Right atrium auricular region (tissue), 2 donors: ENCODE measurements at regions not wholly inside any gene's neighbourhood (a gene's known extent, or its start where the extent isn't known, plus 50 kb on each side); places are given as distances from the start of the nearest gene placed in this dataset.

Experiments
- DNase-seq: peaks from one replicate; pipeline ENCODE4 v3.0.0-alpha.2; 2019; ENCODE audit warnings: low spot score
- H3K27ac ChIP-seq, 2 donors: fragments of 200-600 bp; sonication (generic); 1 replicate in 1 of 2; 2 replicates in 1 of 2; pipeline ENCODE4 v1.5.1; 2016 to 2019
- H3K27me3 ChIP-seq, 2 donors: fragments of 200-600 bp; sonication (generic); one replicate each; pipeline versions ENCODE4 v1.5.1 to v1.6.0; 2017 to 2019
- H3K36me3 ChIP-seq: fragments of 200-600 bp; sonication (generic); one replicate; pipeline ENCODE4 v1.5.1; 2016
- H3K4me1 ChIP-seq, 2 donors: fragments of 200-600 bp; sonication (generic); one replicate each; pipeline versions ENCODE4 v1.5.1 to v1.6.0; 2017 to 2019
- H3K4me3 ChIP-seq, 2 donors: fragments of 200-600 bp; sonication (generic); 1 replicate in 1 of 2; 2 replicates in 1 of 2; pipeline ENCODE4 v1.5.1; 2017 to 2019; ENCODE audit warnings: mild to moderate bottlenecking in 1 of 2, moderate library complexity in 1 of 2
- H3K9me3 ChIP-seq, 2 donors: fragments of 200-600 bp; sonication (generic); one replicate each; pipeline ENCODE4 v1.5.1; 2019
- TF ChIP-seq, protein P1 (sequence below), 2 donors: fragments of 200-600 bp; sonication (generic); IDR thresholded peaks; one replicate each; pipeline ENCODE4 v1.5.1; 2019; ENCODE audit warnings: antibody characterized with exemption in 2 of 2

DNA sequence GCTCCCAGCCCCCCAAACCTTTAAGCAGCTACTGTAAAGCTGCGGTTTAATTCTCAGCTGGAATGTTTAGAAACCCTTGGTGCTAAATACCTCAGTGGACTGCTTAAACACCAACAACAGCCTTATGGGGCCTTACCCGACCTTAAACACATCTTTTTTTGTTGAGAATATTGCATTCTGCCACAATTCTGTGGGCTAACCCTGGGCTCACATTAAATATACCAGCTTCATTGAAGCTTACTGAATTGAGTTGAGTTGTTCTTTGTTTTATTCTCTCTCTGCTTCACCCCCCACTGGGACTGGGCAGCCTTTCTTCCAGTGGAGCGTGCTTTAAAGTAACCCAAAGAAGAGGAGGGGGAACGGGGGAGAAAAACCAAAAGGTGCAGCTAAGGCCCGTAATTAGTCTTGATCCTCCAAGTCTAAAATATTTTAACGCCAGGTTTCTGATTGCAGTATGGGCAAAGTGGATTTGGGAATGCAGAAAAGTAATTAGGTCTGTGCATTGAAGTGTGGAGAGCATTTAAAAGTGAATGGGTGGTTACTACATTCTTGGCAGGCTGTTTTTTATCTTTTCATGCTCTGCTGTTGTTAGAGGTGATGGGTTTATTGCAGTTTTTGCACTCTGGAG is 281.2 kb downstream of the NR2F1-AS1 start:
- no peak overlapping the region for H3K4me3 ChIP-seq
- H3K27ac ChIP-seq = no peak overlapping the region
- DNase-seq = no peak
- no peaks in the 10 kb centered on the region for H3K4me1 ChIP-seq
- TF ChIP-seq, protein P1, sequence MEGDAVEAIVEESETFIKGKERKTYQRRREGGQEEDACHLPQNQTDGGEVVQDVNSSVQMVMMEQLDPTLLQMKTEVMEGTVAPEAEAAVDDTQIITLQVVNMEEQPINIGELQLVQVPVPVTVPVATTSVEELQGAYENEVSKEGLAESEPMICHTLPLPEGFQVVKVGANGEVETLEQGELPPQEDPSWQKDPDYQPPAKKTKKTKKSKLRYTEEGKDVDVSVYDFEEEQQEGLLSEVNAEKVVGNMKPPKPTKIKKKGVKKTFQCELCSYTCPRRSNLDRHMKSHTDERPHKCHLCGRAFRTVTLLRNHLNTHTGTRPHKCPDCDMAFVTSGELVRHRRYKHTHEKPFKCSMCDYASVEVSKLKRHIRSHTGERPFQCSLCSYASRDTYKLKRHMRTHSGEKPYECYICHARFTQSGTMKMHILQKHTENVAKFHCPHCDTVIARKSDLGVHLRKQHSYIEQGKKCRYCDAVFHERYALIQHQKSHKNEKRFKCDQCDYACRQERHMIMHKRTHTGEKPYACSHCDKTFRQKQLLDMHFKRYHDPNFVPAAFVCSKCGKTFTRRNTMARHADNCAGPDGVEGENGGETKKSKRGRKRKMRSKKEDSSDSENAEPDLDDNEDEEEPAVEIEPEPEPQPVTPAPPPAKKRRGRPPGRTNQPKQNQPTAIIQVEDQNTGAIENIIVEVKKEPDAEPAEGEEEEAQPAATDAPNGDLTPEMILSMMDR (IDR thresholded peaks at IDR 0.05) = no peak
- H3K27me3 ChIP-seq = no peaks in the 10 kb centered on the region
- H3K36me3 ChIP-seq = no peaks in the 10 kb centered on the region
- no peaks in the 10 kb centered on the region for H3K9me3 ChIP-seq

DNA sequence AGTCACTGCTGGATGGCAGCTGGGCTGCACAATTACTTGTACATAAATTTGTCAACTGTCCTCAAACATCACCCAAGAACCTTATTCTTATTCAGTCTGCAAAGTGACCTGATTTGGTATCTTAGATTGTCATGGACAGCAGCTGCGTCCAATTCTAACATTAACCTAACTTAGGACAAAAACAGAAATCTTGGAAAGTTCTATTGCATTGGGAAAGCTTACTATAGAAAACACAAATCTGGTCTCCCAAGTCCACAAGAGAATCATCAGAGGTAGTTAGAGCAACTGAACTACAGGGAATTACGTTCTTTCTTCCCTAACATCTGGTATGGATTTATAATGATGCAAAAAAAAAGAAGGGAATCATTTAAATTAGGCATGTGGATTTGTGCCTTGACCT is 283.9 kb downstream of the NR2F1-AS1 start:
- Histone ChIP-seq H3K27ac (no peak overlapping the region), H3K9me3 (no peaks in the 10 kb centered on the region), H3K36me3 (no peaks in the 10 kb centered on the region), H3K27me3 (no peaks in the 10 kb centered on the region), H3K4me1 (no peaks in the 10 kb centered on the region), H3K4me3 (no peak overlapping the region)
- TF ChIP-seq, protein P1 (IDR thresholded peaks at IDR 0.05) = no peak
- no peak for DNase-seq

DNA sequence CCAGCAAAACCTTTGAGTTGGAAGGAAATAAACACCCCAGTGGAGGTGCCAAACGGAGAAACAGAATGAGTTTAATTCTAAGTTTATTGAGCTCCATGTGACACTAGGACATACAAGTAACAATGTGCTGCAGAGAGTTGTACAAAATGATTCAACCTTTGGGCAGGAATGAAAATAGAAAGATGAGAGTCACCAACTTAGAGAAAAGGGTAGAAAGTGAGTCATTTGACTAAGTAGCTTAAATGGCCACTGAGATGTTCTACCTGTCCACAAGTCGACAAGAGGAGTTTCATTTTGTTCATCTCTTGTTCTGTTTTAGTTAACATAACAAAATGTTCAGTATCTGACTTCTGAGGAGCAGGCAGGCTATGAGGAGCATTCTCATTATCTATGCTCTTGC is 284.7 kb downstream of the NR2F1-AS1 start:
- TF ChIP-seq, protein P1 (IDR thresholded peaks at IDR 0.05) = no peak
- H3K4me1 ChIP-seq = no peaks in the 10 kb centered on the region
- H3K27ac ChIP-seq = no peak overlapping the region
- H3K4me3 ChIP-seq = no peak overlapping the region
- H3K9me3 ChIP-seq = no peaks in the 10 kb centered on the region
- no peak for DNase-seq
- no peaks in the 10 kb centered on the region for H3K27me3 ChIP-seq
- no peaks in the 10 kb centered on the region for H3K36me3 ChIP-seq

DNA sequence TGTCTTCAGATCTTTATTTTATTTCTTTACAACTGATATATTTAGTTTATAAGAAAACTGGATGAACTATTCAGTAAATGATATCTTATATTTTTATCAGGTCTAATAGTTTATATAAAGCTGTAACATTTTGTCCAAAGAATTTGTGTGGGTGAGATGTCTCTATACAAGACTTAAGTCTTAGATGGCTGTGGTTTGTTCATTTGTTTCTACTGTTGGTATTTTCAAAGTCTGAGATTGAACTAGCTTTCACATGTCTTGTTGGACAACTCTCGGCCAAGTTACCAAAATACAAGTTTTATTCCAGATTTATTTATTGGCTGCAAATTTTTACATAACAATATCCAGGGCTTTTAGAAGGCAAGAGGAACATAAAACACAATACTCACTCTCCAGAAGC is 286.0 kb downstream of the NR2F1-AS1 start:
- Histone ChIP-seq H3K27me3 (no peaks in the 10 kb centered on the region), H3K4me1 (no peaks in the 10 kb centered on the region), H3K27ac (no peak overlapping the region), H3K36me3 (no peaks in the 10 kb centered on the region), H3K9me3 (no peaks in the 10 kb centered on the region), H3K4me3 (no peak overlapping the region)
- TF ChIP-seq, protein P1 (IDR thresholded peaks at IDR 0.05) = no peak
- no peak for DNase-seq

DNA sequence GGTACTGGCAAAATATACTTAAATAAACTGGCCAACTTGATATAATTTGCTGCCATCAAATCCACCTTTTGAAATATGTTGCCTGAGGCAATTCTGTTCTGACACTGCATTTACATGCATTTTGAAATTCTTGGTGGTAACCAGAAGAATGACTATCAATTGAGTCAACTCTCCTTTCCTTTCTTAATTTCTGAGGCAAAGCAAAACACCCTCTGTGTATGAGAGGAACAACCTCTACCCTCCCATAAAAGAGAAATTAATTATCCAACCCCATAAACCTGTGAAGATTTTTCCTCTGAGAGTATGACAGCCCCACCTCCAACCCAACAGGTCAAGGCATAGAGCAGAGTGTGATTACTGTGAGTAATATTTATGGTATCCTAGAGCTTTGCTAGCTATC is 286.8 kb downstream of the NR2F1-AS1 start:
- DNase-seq = no peak
- no peaks in the 10 kb centered on the region for H3K9me3 ChIP-seq
- H3K36me3 ChIP-seq = no peaks in the 10 kb centered on the region
- H3K27me3 ChIP-seq = no peaks in the 10 kb centered on the region
- H3K4me3 ChIP-seq = no peak overlapping the region
- TF ChIP-seq, protein P1 (IDR thresholded peaks at IDR 0.05) = no peak
- H3K27ac ChIP-seq = no peak overlapping the region
- H3K4me1 ChIP-seq = no peaks in the 10 kb centered on the region

DNA sequence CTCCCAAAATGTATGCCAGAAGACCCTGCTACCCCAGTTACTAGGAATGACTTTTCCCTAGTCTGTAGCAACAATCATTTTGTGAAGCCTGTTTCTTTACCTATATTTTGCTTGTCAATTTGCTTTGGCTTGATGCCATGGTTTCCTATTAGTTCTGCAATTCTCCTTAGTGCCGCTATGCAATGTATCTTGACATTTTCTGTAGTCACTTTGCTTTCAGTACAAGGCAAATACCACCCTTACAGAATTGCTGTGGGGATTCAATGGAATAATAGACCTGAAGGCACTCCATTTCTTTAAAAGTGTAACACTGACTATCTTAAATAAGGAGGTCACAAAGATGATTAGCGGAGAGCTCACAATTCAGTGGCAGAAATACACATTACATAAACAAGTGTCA is 291.1 kb downstream of the NR2F1-AS1 start:
- H3K4me1 ChIP-seq = no peaks in the 10 kb centered on the region
- H3K27ac ChIP-seq = no peak overlapping the region
- no peak for DNase-seq
- H3K27me3 ChIP-seq = no peaks in the 10 kb centered on the region
- TF ChIP-seq, protein P1 (IDR thresholded peaks at IDR 0.05) = no peak
- H3K4me3 ChIP-seq = no peak overlapping the region
- H3K9me3 ChIP-seq = peaks cover 0 to 26% of the 10 kb centered on the region in 2 donors
- no peaks in the 10 kb centered on the region for H3K36me3 ChIP-seq
